H1 (cell line): ENCODE measurements at regions not wholly inside any gene's neighbourhood (a gene's known extent, or its start where the extent isn't known, plus 50 kb on each side); places are given as distances from the start of the nearest gene placed in this dataset.

Experiments used
- RAD21 ChIP-seq, 2 experiments: IDR thresholded peaks in 1 of 2; conservative IDR thresholded peaks in 1 of 2; 2 replicates each; pipeline ENCODE4 v1.6.1; 2011; ENCODE audit warnings: low read depth in 2 of 2, low read length in 2 of 2, improper control_type of control experiment in 1 of 2, inconsistent platforms in 1 of 2, mild to moderate bottlenecking in 1 of 2, moderate library complexity in 1 of 2
- RNF2 ChIP-seq: fragments of 200-900, 300-1000 bp; sonication (generic); IDR thresholded peaks from 2 replicates; pipeline ENCODE4 v1.7.1; 2016; ENCODE audit warnings: borderline replicate concordance, low read depth, mild to moderate bottlenecking, antibody characterized with exemption, low read length; ENCODE audit not compliant: poor library complexity, severe bottlenecking; ENCODE audit errors: missing control alignments
- TAF1 ChIP-seq: IDR thresholded peaks from 2 replicates; pipeline ENCODE4 v1.6.1; 2011; ENCODE audit warnings: mild to moderate bottlenecking, low read depth, low read length
- TCF12 ChIP-seq: IDR thresholded peaks from 2 replicates; pipeline ENCODE4 v1.6.1; 2011; ENCODE audit warnings: low read depth, mild to moderate bottlenecking, low read length
- TF ChIP-seq, protein P1 (sequence below), 3 experiments: IDR thresholded peaks; 1 replicate in 2 of 3; 2 replicates in 1 of 3; pipeline versions ENCODE4 v1.5.1 to v1.6.1; 2011; ENCODE audit warnings: low read length in 3 of 3, mild to moderate bottlenecking in 3 of 3, inconsistent platforms in 2 of 3, low read depth in 1 of 3, moderate library complexity in 1 of 3; ENCODE audit not compliant: insufficient read depth in 1 of 3; ENCODE audit errors: control extremely low read depth in 1 of 3

DNA sequence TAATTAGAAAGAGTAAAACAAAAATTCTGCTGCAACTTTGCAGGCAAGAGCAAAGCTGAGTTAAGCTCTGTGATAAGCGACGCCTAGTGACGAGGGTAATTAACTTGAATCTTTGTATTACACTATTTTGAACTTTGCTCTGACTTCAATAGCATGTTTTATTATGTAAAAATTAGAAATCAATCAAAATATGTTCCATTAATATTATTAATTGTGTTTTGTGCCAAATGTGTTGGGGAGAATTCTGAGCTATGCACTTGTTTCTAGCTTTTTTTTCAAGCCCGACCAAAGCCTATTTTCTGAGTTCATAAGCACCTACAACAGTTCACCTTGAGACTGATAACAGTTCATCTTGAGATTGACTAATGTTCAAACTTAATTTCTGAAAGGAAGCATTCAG is 90.1 kb upstream of the PDE3A start (continued):
- TF ChIP-seq, protein P1, sequence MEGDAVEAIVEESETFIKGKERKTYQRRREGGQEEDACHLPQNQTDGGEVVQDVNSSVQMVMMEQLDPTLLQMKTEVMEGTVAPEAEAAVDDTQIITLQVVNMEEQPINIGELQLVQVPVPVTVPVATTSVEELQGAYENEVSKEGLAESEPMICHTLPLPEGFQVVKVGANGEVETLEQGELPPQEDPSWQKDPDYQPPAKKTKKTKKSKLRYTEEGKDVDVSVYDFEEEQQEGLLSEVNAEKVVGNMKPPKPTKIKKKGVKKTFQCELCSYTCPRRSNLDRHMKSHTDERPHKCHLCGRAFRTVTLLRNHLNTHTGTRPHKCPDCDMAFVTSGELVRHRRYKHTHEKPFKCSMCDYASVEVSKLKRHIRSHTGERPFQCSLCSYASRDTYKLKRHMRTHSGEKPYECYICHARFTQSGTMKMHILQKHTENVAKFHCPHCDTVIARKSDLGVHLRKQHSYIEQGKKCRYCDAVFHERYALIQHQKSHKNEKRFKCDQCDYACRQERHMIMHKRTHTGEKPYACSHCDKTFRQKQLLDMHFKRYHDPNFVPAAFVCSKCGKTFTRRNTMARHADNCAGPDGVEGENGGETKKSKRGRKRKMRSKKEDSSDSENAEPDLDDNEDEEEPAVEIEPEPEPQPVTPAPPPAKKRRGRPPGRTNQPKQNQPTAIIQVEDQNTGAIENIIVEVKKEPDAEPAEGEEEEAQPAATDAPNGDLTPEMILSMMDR (IDR thresholded peaks at IDR 0.05; ENCODE audit: control extremely low read depth in 1 of 3, insufficient read depth in 1 of 3, low read depth in 1 of 3, low read length in 3 of 3): no peak
- TF ChIP-seq RAD21 (IDR thresholded peaks at IDR 0.05 in 1 of 2, conservative IDR thresholded peaks at IDR 0.05 in 1 of 2; ENCODE audit: low read depth in 2 of 2, low read length in 2 of 2) (no peak), TAF1 (no peak), TCF12 (no peak), RNF2 (no peak)
- TF ChIP-seq, all 59 proteins: peak for 0
